Panc1 (cell line): ENCODE measurements at regions not wholly inside any gene's neighbourhood (a gene's known extent, or its start where the extent isn't known, plus 50 kb on each side); places are given as distances from the start of the nearest gene placed in this dataset.
A peak's percentile ranks its signal among the peaks of the same experiment; 100 is the strongest.

ENCODE experiments used
- ATAC-seq: fragments of 200-7000 bp; cut with Tn5 transposase; 2 replicates; pipeline ENCODE4 v1.9.1; 2020; ENCODE audit warnings: mild to moderate bottlenecking, moderate library complexity
- BruUV-seq: library from RNA; stranded (reverse); fragments of 400-500 nt; replicated peaks from 2 replicates; lab custom pipeline; 2021; lab: Mats Ljungman, UMichigan
- CTCF ChIA-PET: fragments of 300-600 bp; sonication (Branson Sonifier 250); formaldehyde crosslinking; loops from one replicate; lab custom pipeline; 2022; ENCODE audit warnings: antibody characterized with exemption; lab: Charles Lee
- POLR2A ChIA-PET: fragments of 300-600 bp; sonication (Branson Sonifier 250); formaldehyde crosslinking; loops from one replicate; lab custom pipeline; 2022; ENCODE audit warnings: antibody characterized with exemption; lab: Charles Lee
- DNase-seq: peaks from one replicate; pipeline ENCODE4 v3.0.0-alpha.2; 2010; ENCODE audit warnings: low read depth, low spot score
- H3K27ac ChIP-seq: 2 replicates; pipeline ENCODE4 v1.5.1; 2011; ENCODE audit warnings: mild to moderate bottlenecking, low read length, inconsistent platforms
- H3K27me3 ChIP-seq: fragments of 200-500 bp; sonication (Bioruptor generic); 2 replicates; pipeline ENCODE4 v1.6.0; 2014; ENCODE audit warnings: low read length, inconsistent platforms; ENCODE audit not compliant: control insufficient read depth, insufficient read depth
- H3K36me3 ChIP-seq: fragments of 200-500 bp; sonication (Bioruptor generic); 2 replicates; pipeline ENCODE4 v1.5.1; 2014; ENCODE audit warnings: inconsistent platforms, mild to moderate bottlenecking, low read length, moderate library complexity; ENCODE audit not compliant: control insufficient read depth, insufficient read depth
- H3K4me1 ChIP-seq: 2 replicates; pipeline ENCODE4 v1.5.1; 2011; ENCODE audit warnings: inconsistent platforms, mild to moderate bottlenecking, low read length, moderate library complexity; ENCODE audit not compliant: control insufficient read depth, insufficient read depth
- H3K4me3 ChIP-seq, 2 experiments: 2 replicates each; pipeline ENCODE4 v1.5.1; 2011 to 2012; ENCODE audit warnings: low read depth in 2 of 2, low read length in 2 of 2, mild to moderate bottlenecking in 2 of 2, inconsistent platforms in 1 of 2, moderate library complexity in 1 of 2
- H3K9me3 ChIP-seq: fragments of 200-500 bp; sonication (Bioruptor generic); 2 replicates; pipeline ENCODE4 v1.5.1; 2014; ENCODE audit warnings: low read depth, mild to moderate bottlenecking, inconsistent platforms, low read length, moderate library complexity; ENCODE audit not compliant: control insufficient read depth, insufficient read depth
- CTCF ChIP-seq: fragments of 450-650 bp; IDR thresholded peaks from 2 replicates; pipeline ENCODE4 v1.5.1; 2017; ENCODE audit warnings: mild to moderate bottlenecking
- POLR2AphosphoS5 ChIP-seq: IDR thresholded peaks from 2 replicates; pipeline ENCODE4 v1.6.1; 2012; ENCODE audit warnings: mild to moderate bottlenecking, low read depth, low read length, moderate library complexity
- REST ChIP-seq, 2 experiments: IDR thresholded peaks; 2 replicates each; pipeline ENCODE4 v1.6.1; 2011 to 2012; ENCODE audit warnings: low read depth in 2 of 2, control low read depth in 1 of 2, low read length in 1 of 2, mild to moderate bottlenecking in 1 of 2, moderate library complexity in 1 of 2; ENCODE audit not compliant: insufficient read depth in 1 of 2
- SIN3A ChIP-seq: IDR thresholded peaks from 2 replicates; pipeline ENCODE4 v1.6.1; 2012; ENCODE audit warnings: low read depth, mild to moderate bottlenecking, low read length, moderate library complexity, borderline replicate concordance; ENCODE audit not compliant: insufficient read depth
- TCF7L2 ChIP-seq: IDR thresholded peaks from 2 replicates; pipeline ENCODE4 v1.6.1; 2011; ENCODE audit warnings: mild to moderate bottlenecking, low read depth, low read length, inconsistent platforms
- in situ Hi-C: cut with HindIII; loops from 2 replicates; pipeline ENCODE4 v1.10.0; 2016; ENCODE audit warnings: low sequenced_read_pairs, low pct_unique_long_range_greater_than_20kb
- intact Hi-C: fragments of 100-400 bp; cut with micrococcal nuclease; formaldehyde crosslinking; loops from one replicate; pipeline ENCODE4 v1.10.0; 2022; ENCODE audit not compliant: unreplicated experiment

GRCh38 chr7:81008901-81009300, 90.0 kb upstream of the SEMA3C start:
- no TSS peak for BruUV-seq
- ChIA-PET POLR2A (interaction anchor here (0.6 kb wide), 1 partner anchor 9 kb away, joined by 4 read pairs; no protein-coding TSS in a partner anchor), CTCF (no interaction called here)
- Histone ChIP-seq H3K4me3 (no peak overlapping the region), H3K9me3 (0 out of 2 replicates have a peak, but pooled peaks cover 3% of the 10 kb centered on the region), H3K4me1 (no peaks in the 10 kb centered on the region), H3K36me3 (no peaks in the 10 kb centered on the region), H3K27ac (no peak overlapping the region), H3K27me3 (no peaks in the 10 kb centered on the region)
- DNase-seq (no peak), ATAC-seq (no peak)
- no peak for TF ChIP-seq CTCF
- no peak for TF ChIP-seq REST (IDR thresholded peaks at IDR 0.05; ENCODE audit: insufficient read depth in 1 of 2, low read depth in 2 of 2, low read length in 1 of 2)
- TF ChIP-seq TCF7L2: no peak
- no peak for TF ChIP-seq SIN3A
- no peak for TF ChIP-seq POLR2AphosphoS5
- intact Hi-C loops (no loop called here), in situ Hi-C loops (no loop called here)

GRCh38 chr7:81007051-81007450, 88.2 kb upstream of the SEMA3C start:
- no peaks in the 10 kb centered on the region for H3K27me3 ChIP-seq
- ChIA-PET POLR2A (no interaction called here), CTCF (no interaction called here)
- no peaks in the 10 kb centered on the region for H3K36me3 ChIP-seq
- in situ Hi-C loops: no loop called here
- H3K4me1 ChIP-seq: no peaks in the 10 kb centered on the region
- no peak for TF ChIP-seq CTCF
- TF ChIP-seq SIN3A: no peak
- TF ChIP-seq POLR2AphosphoS5: no peak
- TF ChIP-seq REST (IDR thresholded peaks at IDR 0.05; ENCODE audit: insufficient read depth in 1 of 2, low read depth in 2 of 2, low read length in 1 of 2): no peak
- TF ChIP-seq TCF7L2: no peak
- 0 out of 2 replicates have a peak, but pooled peaks cover 3% of the 10 kb centered on the region for H3K9me3 ChIP-seq
- no peak overlapping the region for H3K4me3 ChIP-seq
- H3K27ac ChIP-seq: peak overlapping the region; percentile 37; the same call in 1 of the 2 replicates
- ATAC-seq (no peak), DNase-seq (no peak)
- intact Hi-C loops: no loop called here
- BruUV-seq: no TSS peak
